PFSK-1 (cell line): ENCODE measurements at regions not wholly inside any gene's neighbourhood (a gene's known extent, or its start where the extent isn't known, plus 50 kb on each side); places are given as distances from the start of the nearest gene placed in this dataset.

Experiments used
- FOXP2 ChIP-seq: optimal IDR thresholded peaks from 2 replicates; pipeline ENCODE3; 2011; ENCODE audit warnings: borderline replicate concordance, control low read depth, inconsistent platforms; ENCODE audit not compliant: insufficient read depth; ENCODE audit errors: extremely low read length, extremely low read depth
- POLR2AphosphoS5 ChIP-seq: IDR thresholded peaks from 2 replicates; pipeline ENCODE4 v1.6.1; 2012; ENCODE audit warnings: low read depth, mild to moderate bottlenecking, control low read depth, low read length, moderate library complexity
- REST ChIP-seq, 2 experiments: IDR thresholded peaks; 2 replicates each; pipeline versions ENCODE4 v1.6.1 to v1.8.0; 2011 to 2012; ENCODE audit warnings: low read depth in 2 of 2, low read length in 2 of 2, control low read depth in 1 of 2, inconsistent platforms in 1 of 2, mild to moderate bottlenecking in 1 of 2, moderate library complexity in 1 of 2; ENCODE audit not compliant: insufficient read depth in 1 of 2
- SIN3A ChIP-seq: IDR thresholded peaks from 2 replicates; pipeline ENCODE4 v1.6.1; 2012; ENCODE audit warnings: mild to moderate bottlenecking, low read length, moderate library complexity, borderline replicate concordance; ENCODE audit not compliant: insufficient read depth
- TAF1 ChIP-seq: IDR thresholded peaks from 2 replicates; pipeline ENCODE4 v1.6.1; 2012; ENCODE audit warnings: low read length, control low read depth, borderline replicate concordance; ENCODE audit not compliant: insufficient read depth

GRCh38 chrX:11953615-11954014 is 184.7 kb upstream of the FRMPD4 start:
- no peak for TF ChIP-seq POLR2AphosphoS5
- no peak for TF ChIP-seq TAF1
- TF ChIP-seq FOXP2 = no peak
- no peak for TF ChIP-seq REST (IDR thresholded peaks at IDR 0.05; ENCODE audit: insufficient read depth in 1 of 2, low read depth in 2 of 2, low read length in 2 of 2)
- TF ChIP-seq SIN3A = no peak

DNA sequence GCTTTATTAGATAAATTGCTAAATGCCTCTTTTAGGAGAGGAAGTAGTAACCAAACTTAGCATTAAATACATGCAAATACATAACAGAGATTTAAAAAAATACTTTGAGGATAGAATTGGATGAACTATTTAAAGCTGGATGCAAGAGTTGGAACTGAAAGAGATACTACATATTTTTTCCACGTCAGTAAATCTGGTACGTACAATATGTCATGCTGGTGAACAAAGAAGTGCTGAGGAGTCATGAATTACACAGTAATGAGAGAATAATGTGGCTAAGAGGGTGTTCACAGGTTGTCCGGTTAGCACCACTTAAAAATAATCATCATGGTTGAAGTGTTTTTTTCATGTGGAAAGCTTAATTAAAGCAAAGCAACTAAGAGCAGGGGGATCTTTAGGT is 184.1 kb upstream of the FRMPD4 start:
- TF ChIP-seq POLR2AphosphoS5 = no peak
- TF ChIP-seq FOXP2 = no peak
- no peak for TF ChIP-seq SIN3A
- TF ChIP-seq TAF1 = no peak
- no peak for TF ChIP-seq REST (IDR thresholded peaks at IDR 0.05; ENCODE audit: insufficient read depth in 1 of 2, low read depth in 2 of 2, low read length in 2 of 2)

- no peak for TF ChIP-seq SIN3A
- TF ChIP-seq TAF1 = no peak
- TF ChIP-seq FOXP2 = no peak
- no peak for TF ChIP-seq REST (IDR thresholded peaks at IDR 0.05; ENCODE audit: insufficient read depth in 1 of 2, low read depth in 2 of 2, low read length in 2 of 2)
- TF ChIP-seq POLR2AphosphoS5 = no peak
Observed at GRCh38 chrX:11960031-11960430, 178.2 kb upstream of the FRMPD4 start.

DNA sequence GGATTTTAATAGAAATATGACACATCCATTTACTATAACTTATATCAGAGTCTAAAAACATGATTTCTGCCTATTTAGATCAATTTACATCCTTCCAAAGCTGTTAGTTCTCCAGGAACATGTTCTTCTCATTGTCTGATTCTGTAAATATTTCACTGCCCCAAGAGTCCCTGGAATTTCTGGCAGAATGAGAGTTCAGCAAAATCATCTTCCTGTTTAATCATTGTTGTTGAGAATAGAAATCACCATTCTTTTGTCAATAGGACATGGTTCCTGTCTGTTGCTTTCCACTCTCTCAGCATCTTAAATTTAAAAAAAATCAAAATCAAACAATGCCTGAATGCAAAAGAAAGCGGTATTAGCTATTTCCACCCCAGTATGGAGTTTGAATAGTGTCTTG is 172.8 kb upstream of the FRMPD4 start:
- TF ChIP-seq POLR2AphosphoS5 (no peak), TAF1 (no peak), SIN3A (no peak), FOXP2 (no peak)

DNA sequence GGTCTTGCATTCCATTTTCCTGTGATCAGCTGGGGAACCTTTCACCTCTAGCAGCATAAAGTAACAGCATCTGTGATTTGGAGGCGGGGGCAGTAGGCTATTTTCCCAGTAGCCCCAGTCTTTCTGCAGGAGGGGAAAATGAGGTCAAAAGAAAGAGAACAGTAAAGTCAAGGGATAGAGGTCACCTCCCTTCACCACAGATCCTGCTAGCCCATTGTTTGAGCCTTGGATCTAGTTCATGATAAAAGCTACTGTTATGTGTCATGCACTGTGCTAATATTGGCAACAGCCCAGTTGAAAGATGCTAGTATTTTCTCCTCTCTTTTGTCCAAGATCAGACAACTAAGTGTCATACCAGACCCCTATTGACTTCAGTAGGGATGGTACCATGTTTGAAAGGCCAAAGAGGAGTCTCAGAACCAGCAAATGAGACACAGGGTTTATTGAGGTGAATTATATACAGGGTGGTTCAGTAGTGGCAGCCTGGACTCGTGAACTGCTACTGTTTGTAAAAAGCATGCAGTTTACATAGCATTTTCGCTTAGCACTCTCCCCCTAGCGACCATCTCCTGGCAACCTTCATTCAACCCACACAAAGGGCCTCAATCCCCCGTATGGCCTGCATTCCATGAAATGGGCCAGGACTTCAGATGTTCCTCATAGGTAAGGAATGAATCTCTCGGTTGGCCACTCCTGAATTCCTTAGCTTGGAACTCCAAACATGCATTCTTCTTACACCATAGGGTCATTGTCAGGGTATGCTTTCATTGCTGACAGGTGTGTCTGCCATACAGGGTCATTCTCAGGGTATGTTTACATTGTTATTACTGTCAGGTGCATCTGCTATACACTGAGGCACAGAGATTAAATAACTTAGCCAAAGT is 170.0 kb upstream of the FRMPD4 start:
- TF ChIP-seq SIN3A (no peak), FOXP2 (no peak), REST (IDR thresholded peaks at IDR 0.05; ENCODE audit: insufficient read depth in 1 of 2, low read depth in 2 of 2, low read length in 2 of 2) (no peak), TAF1 (no peak)
